ENCODE measurements at regions not wholly inside any gene's neighbourhood (a gene's known extent, or its start where the extent isn't known, plus 50 kb on each side); places are given as distances from the start of the nearest gene placed in this dataset.

DNA sequence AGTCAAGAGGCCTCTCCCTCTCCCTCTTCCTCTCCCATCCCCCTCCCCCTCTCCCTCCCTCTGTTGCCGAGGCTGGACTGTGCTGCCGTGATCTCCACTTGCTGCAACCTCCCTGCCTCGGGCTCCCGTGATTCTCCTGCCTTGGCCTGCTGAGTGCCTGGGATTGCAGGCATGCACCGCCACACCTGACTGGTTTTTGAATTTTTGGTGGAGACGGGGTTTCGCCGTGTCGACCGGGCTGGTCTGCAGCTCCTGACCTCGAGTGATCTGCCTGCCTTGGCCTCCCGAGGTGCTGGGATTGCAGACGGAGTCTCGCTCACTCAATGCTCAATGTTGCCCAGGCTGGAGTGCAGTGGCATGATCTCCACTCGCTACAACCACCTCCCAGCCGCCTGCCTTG lies 165.1 kb downstream of the CENPC start:
- DNase-seq (ENCODE audit: low spot score), result no peak
- Histone ChIP-seq H3K27me3 (replicated peaks; ENCODE audit: insufficient read depth, low read depth, low read length, poor library complexity) (no peaks in the 10 kb centered on the region), H3K9me3 (ENCODE audit: low read depth, low read length, poor library complexity, severe bottlenecking) (no peaks in the 10 kb centered on the region), H3K4me3 (ENCODE audit: low read depth, low read length, poor library complexity, severe bottlenecking) (no peak overlapping the region), H3K36me3 (ENCODE audit: insufficient read depth, low read length, poor library complexity, severe bottlenecking) (no peaks in the 10 kb centered on the region), H3K4me1 (ENCODE audit: insufficient read depth, low read length, poor library complexity, severe bottlenecking) (no peaks in the 10 kb centered on the region), H3K27ac (ENCODE audit: low read depth, low read length, poor library complexity, severe bottlenecking) (no peak overlapping the region)
- no TSS peak for BruUV-seq (replicated peaks)
- ChIA-PET CTCF (no interaction called here), POLR2A (ENCODE audit: low non-redundant PET) (no interaction called here)
- no peak for TF ChIP-seq EZH2 (IDR thresholded peaks at IDR 0.05; ENCODE audit: borderline replicate concordance, low read depth, low read length, poor library complexity, severe bottlenecking)
- TF ChIP-seq, protein P1, sequence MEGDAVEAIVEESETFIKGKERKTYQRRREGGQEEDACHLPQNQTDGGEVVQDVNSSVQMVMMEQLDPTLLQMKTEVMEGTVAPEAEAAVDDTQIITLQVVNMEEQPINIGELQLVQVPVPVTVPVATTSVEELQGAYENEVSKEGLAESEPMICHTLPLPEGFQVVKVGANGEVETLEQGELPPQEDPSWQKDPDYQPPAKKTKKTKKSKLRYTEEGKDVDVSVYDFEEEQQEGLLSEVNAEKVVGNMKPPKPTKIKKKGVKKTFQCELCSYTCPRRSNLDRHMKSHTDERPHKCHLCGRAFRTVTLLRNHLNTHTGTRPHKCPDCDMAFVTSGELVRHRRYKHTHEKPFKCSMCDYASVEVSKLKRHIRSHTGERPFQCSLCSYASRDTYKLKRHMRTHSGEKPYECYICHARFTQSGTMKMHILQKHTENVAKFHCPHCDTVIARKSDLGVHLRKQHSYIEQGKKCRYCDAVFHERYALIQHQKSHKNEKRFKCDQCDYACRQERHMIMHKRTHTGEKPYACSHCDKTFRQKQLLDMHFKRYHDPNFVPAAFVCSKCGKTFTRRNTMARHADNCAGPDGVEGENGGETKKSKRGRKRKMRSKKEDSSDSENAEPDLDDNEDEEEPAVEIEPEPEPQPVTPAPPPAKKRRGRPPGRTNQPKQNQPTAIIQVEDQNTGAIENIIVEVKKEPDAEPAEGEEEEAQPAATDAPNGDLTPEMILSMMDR (conservative IDR thresholded peaks at IDR 0.05; ENCODE audit: low read depth, low read length), result no peak
- intact Hi-C loops (cut with micrococcal nuclease; ENCODE audit: unreplicated experiment), result no loop called here

- no peaks in the 10 kb centered on the region for H3K27me3 ChIP-seq (replicated peaks; ENCODE audit: insufficient read depth, low read depth, low read length, poor library complexity)
- no peaks in the 10 kb centered on the region for H3K9me3 ChIP-seq (ENCODE audit: low read depth, low read length, poor library complexity, severe bottlenecking)
- no peak for TF ChIP-seq EZH2 (IDR thresholded peaks at IDR 0.05; ENCODE audit: borderline replicate concordance, low read depth, low read length, poor library complexity, severe bottlenecking)
- TF ChIP-seq, protein P1 (conservative IDR thresholded peaks at IDR 0.05; ENCODE audit: low read depth, low read length), result no peak
- POLR2A ChIA-PET (ENCODE audit: low non-redundant PET), result no interaction called here
- CTCF ChIA-PET, result no interaction called here
- H3K27ac ChIP-seq (ENCODE audit: low read depth, low read length, poor library complexity, severe bottlenecking), result no peak overlapping the region
- no peak for DNase-seq (ENCODE audit: low spot score)
- H3K36me3 ChIP-seq (ENCODE audit: insufficient read depth, low read length, poor library complexity, severe bottlenecking), result no peaks in the 10 kb centered on the region
- no TSS peak for BruUV-seq (replicated peaks)
- intact Hi-C loops (cut with micrococcal nuclease; ENCODE audit: unreplicated experiment), result no loop called here
- H3K4me1 ChIP-seq (ENCODE audit: insufficient read depth, low read length, poor library complexity, severe bottlenecking), result no peaks in the 10 kb centered on the region
- H3K4me3 ChIP-seq (ENCODE audit: low read depth, low read length, poor library complexity, severe bottlenecking), result no peak overlapping the region
Measured at GRCh38 chr4:67375291-67375690, 170.0 kb downstream of the CENPC start.

DNA sequence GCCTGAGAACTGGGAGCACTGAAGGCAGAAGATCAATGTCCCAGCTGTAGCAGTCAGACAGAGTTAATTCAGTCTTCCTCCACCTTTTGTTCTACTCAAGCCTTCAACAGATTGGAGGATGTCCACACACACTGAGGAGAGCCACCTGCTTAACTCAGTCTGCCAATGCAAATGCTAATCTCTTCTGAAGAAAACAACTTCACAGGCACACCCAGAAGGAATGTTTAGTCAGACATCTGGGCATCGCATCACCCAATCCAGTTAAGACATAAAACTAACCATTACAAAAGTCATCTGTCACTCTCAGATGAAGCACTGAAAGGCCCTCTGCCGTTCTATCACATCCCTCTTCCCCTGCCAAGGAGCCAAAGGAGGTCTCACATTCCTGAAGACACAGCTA lies 173.7 kb downstream of the CENPC start:
- no peaks in the 10 kb centered on the region for H3K9me3 ChIP-seq (ENCODE audit: low read depth, low read length, poor library complexity, severe bottlenecking)
- POLR2A ChIA-PET (ENCODE audit: low non-redundant PET), result no interaction called here
- H3K36me3 ChIP-seq (ENCODE audit: insufficient read depth, low read length, poor library complexity, severe bottlenecking), result no peaks in the 10 kb centered on the region
- intact Hi-C loops (cut with micrococcal nuclease; ENCODE audit: unreplicated experiment), result no loop called here
- CTCF ChIA-PET, result no interaction called here
- no peak overlapping the region for H3K27ac ChIP-seq (ENCODE audit: low read depth, low read length, poor library complexity, severe bottlenecking)
- TF ChIP-seq EZH2 (IDR thresholded peaks at IDR 0.05; ENCODE audit: borderline replicate concordance, low read depth, low read length, poor library complexity, severe bottlenecking), result no peak
- TF ChIP-seq, protein P1 (conservative IDR thresholded peaks at IDR 0.05; ENCODE audit: low read depth, low read length), result no peak
- DNase-seq (ENCODE audit: low spot score), result no peak
- no peak overlapping the region for H3K4me3 ChIP-seq (ENCODE audit: low read depth, low read length, poor library complexity, severe bottlenecking)
- H3K4me1 ChIP-seq (ENCODE audit: insufficient read depth, low read length, poor library complexity, severe bottlenecking), result no peaks in the 10 kb centered on the region
- H3K27me3 ChIP-seq (replicated peaks; ENCODE audit: insufficient read depth, low read depth, low read length, poor library complexity), result no peaks in the 10 kb centered on the region
- BruUV-seq (replicated peaks), result no TSS peak
